Erythroblast (primary cell): ENCODE measurements at regions not wholly inside any gene's neighbourhood (a gene's known extent, or its start where the extent isn't known, plus 50 kb on each side); places are given as distances from the start of the nearest gene placed in this dataset.

Experiments
- GATA1 ChIP-seq: IDR thresholded peaks from 2 replicates; pipeline ENCODE4 v1.6.1; 2011; ENCODE audit warnings: low read depth, mild to moderate bottlenecking, control low read depth, low read length, moderate library complexity
- POLR2A ChIP-seq: IDR thresholded peaks from 2 replicates; pipeline ENCODE4 v1.6.1; 2011; ENCODE audit warnings: mild to moderate bottlenecking, low read length

DNA sequence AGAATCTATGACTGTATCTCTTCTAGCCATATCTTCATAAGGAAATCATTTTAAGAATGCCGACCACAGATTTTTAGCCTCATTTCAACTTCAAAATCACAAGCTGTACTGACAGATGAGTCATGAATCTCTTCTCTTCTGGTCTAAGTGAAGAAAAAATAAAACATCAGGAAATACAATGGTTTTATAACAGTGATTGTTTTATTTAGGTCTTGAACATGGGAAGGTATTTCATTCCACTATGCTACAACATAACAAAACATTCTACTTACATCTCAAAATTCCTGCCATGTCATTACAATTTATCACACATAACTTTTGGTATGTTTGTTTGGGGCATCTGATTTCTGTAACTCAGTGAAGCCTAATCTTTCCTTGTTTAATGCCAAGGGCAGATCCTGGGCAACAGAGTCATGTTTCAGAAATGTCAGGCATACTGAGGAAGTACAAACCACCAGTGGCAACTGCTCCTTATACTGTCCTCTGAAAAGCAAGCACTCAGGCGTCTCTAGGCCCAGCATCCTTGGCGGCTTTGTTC is 325.0 kb downstream of the PDHA2 start:
- TF ChIP-seq POLR2A, result no peak
- TF ChIP-seq GATA1, result no peak
